KMS-11 (cell line): ENCODE measurements at regions not wholly inside any gene's neighbourhood (a gene's known extent, or its start where the extent isn't known, plus 50 kb on each side); places are given as distances from the start of the nearest gene placed in this dataset.

Source experiments
- H2AFZ ChIP-seq: fragments of 200-600 bp; sonication (generic); 2 replicates; pipeline ENCODE4 v1.6.1; 2016; ENCODE audit warnings: antibody characterized with exemption, mixed run types, low read depth
- H3K27ac ChIP-seq: fragments of 200-600 bp; sonication (generic); 2 replicates; pipeline ENCODE4 v1.6.1; 2016; ENCODE audit warnings: mild to moderate bottlenecking, mixed run types
- H3K27me3 ChIP-seq: fragments of 200-600 bp; sonication (generic); 2 replicates; pipeline ENCODE4 v1.6.1; 2017; ENCODE audit warnings: mild to moderate bottlenecking, low read depth, mixed run types, moderate library complexity; ENCODE audit not compliant: insufficient read depth
- H3K36me3 ChIP-seq: fragments of 200-600 bp; sonication (generic); 2 replicates; pipeline ENCODE4 v1.6.1; 2017; ENCODE audit warnings: mild to moderate bottlenecking, mixed run types; ENCODE audit not compliant: insufficient read depth
- H3K4me1 ChIP-seq: fragments of 200-600 bp; sonication (generic); 2 replicates; pipeline ENCODE4 v1.6.1; 2016; ENCODE audit warnings: mild to moderate bottlenecking, low read depth, mixed run types; ENCODE audit not compliant: poor library complexity, severe bottlenecking
- H3K4me2 ChIP-seq: fragments of 200-600 bp; sonication (generic); 2 replicates; pipeline ENCODE4 v1.7.0; 2016; ENCODE audit warnings: mild to moderate bottlenecking, mixed run types
- H3K4me3 ChIP-seq: fragments of 200-600 bp; sonication (generic); IDR thresholded peaks from 2 replicates; pipeline ENCODE4 v1.6.1; 2017; ENCODE audit warnings: low read depth, low read length, mixed read lengths; ENCODE audit not compliant: insufficient read depth
- H3K79me2 ChIP-seq: fragments of 200-600 bp; sonication (generic); 2 replicates; pipeline ENCODE4 v1.6.1; 2016; ENCODE audit warnings: low read depth, mixed run types; ENCODE audit not compliant: insufficient read depth
- H3K9ac ChIP-seq: fragments of 200-600 bp; sonication (generic); 2 replicates; pipeline ENCODE4 v1.6.1; 2016; ENCODE audit warnings: mild to moderate bottlenecking, mixed run types
- H4K20me1 ChIP-seq: fragments of 200-600 bp; sonication (generic); 2 replicates; pipeline ENCODE4 v1.6.1; 2016; ENCODE audit warnings: mild to moderate bottlenecking, mixed run types; ENCODE audit not compliant: insufficient read depth
- CTCF ChIP-seq: fragments of 200-600 bp; sonication (generic); conservative IDR thresholded peaks from 2 replicates; pipeline ENCODE4 v1.6.1; 2017; ENCODE audit warnings: low read depth, mild to moderate bottlenecking, antibody characterized with exemption, low read length, moderate library complexity, mixed read lengths

- Histone ChIP-seq H3K79me2 (no peaks in the 10 kb centered on the region), H3K9ac (no peak overlapping the region), H3K4me1 (no peaks in the 10 kb centered on the region), H3K27me3 (no peaks in the 10 kb centered on the region), H4K20me1 (no peaks in the 10 kb centered on the region), H3K4me2 (no peak overlapping the region), H3K27ac (no peak overlapping the region), H3K36me3 (no peaks in the 10 kb centered on the region), H2AFZ (no peak overlapping the region), H3K4me3 (no peak overlapping the region)
- TF ChIP-seq CTCF: no peak
Observed at GRCh38 chr5:85225388-85225787, 840.7 kb upstream of the EDIL3 start.

GRCh38 chr5:85249204-85249603, 864.5 kb upstream of the EDIL3 start:
- H3K9ac ChIP-seq: no peak overlapping the region
- no peak for TF ChIP-seq CTCF
- no peak overlapping the region for H3K27ac ChIP-seq
- no peaks in the 10 kb centered on the region for H3K79me2 ChIP-seq
- no peak overlapping the region for H2AFZ ChIP-seq
- H3K4me3 ChIP-seq: no peak overlapping the region
- H3K36me3 ChIP-seq: no peaks in the 10 kb centered on the region
- no peaks in the 10 kb centered on the region for H4K20me1 ChIP-seq
- no peak overlapping the region for H3K4me2 ChIP-seq
- no peaks in the 10 kb centered on the region for H3K27me3 ChIP-seq
- no peaks in the 10 kb centered on the region for H3K4me1 ChIP-seq

GRCh38 chr5:85263125-85263524, 878.4 kb upstream of the EDIL3 start:
- no peak for TF ChIP-seq CTCF
- Histone ChIP-seq H3K9ac (no peak overlapping the region), H2AFZ (no peak overlapping the region)

GRCh38 chr5:85266692-85267091, 882.0 kb upstream of the EDIL3 start:
- H3K4me1 ChIP-seq: no peaks in the 10 kb centered on the region
- H3K4me3 ChIP-seq: no peak overlapping the region
- no peak overlapping the region for H3K4me2 ChIP-seq
- H3K27me3 ChIP-seq: no peaks in the 10 kb centered on the region
- no peaks in the 10 kb centered on the region for H3K79me2 ChIP-seq
- H3K36me3 ChIP-seq: no peaks in the 10 kb centered on the region
- H2AFZ ChIP-seq: no peak overlapping the region
- no peak overlapping the region for H3K9ac ChIP-seq
- no peak for TF ChIP-seq CTCF
- H3K27ac ChIP-seq: no peak overlapping the region
- H4K20me1 ChIP-seq: no peaks in the 10 kb centered on the region

More at GRCh38 chr5:85263125-85263524, 878.4 kb upstream of the EDIL3 start:
- H3K27me3 ChIP-seq: no peaks in the 10 kb centered on the region
- H3K4me2 ChIP-seq: no peak overlapping the region
- H3K27ac ChIP-seq: no peak overlapping the region
- no peaks in the 10 kb centered on the region for H4K20me1 ChIP-seq
- H3K79me2 ChIP-seq: no peaks in the 10 kb centered on the region
- H3K36me3 ChIP-seq: no peaks in the 10 kb centered on the region
- H3K4me1 ChIP-seq: no peaks in the 10 kb centered on the region
- no peak overlapping the region for H3K4me3 ChIP-seq
